GM19468 (cell line): ENCODE measurements at regions not wholly inside any gene's neighbourhood (a gene's known extent, or its start where the extent isn't known, plus 50 kb on each side); places are given as distances from the start of the nearest gene placed in this dataset.

ENCODE experiments used
- ATAC-seq: cut with Tn5 transposase; IDR thresholded peaks from one replicate; pipeline ENCODE4 v1.9.1; 2021; ENCODE audit warnings: mild to moderate bottlenecking, moderate library complexity, moderate number of reproducible peaks; ENCODE audit not compliant: unreplicated experiment; ENCODE audit errors: extremely low read depth

DNA sequence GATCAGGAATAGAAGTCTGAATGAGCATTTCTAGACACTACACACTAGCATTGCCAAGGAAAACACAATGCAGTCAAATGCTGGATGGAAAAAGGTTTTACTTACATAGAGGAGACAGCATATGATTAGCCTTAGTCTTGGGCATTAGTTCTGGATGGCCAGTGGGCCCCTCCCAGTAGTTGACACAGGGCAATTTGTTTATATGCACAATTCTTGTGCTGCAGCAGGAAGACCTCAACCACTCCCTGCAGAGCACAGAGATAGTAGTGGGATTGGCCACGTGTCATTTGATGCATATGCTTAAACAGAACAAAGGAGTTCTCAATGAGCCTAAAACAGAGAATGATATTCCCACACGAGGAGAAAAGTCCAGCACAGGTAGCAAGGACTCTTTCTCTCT, 1496.2 kb upstream of the CDH6 start:
- ATAC-seq, result no peak

DNA sequence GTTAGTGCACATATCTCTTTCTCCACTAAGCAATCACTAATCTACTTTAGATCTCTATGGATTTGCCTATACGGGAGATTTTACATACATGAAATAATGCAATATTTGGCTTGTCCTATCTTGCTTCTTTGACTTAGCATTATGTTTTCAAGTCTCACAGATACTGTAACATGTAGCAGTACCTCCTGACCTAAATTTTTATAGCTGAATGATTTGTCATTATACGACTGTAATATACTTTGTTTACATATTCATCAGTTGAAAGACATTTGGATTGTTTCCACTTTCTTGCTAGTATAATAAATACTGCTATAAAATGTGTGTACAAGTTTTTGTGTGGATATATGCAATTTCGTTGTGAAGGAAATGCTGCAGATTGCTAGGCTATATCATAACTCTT, 1520.8 kb upstream of the CDH6 start:
- no peak for ATAC-seq

DNA sequence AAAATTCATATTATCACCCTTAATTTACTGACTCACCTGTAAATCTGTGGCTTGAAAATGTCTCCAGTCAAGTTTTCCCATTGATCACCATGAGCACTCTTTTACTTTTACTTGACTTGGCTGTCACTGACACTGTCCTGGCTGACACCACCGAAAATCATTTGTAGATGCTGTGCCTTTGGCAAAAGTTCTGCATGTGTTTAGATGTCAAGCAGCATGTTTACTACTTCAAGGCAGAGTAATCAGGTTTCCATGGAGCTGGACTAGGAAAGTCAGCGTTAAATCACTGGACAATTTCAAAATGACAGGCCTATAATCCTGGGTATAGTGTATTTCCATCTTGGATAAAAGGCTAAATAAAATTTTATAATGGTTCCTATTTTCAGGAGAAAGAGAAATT, 1530.6 kb upstream of the CDH6 start:
- ATAC-seq, result no peak

DNA sequence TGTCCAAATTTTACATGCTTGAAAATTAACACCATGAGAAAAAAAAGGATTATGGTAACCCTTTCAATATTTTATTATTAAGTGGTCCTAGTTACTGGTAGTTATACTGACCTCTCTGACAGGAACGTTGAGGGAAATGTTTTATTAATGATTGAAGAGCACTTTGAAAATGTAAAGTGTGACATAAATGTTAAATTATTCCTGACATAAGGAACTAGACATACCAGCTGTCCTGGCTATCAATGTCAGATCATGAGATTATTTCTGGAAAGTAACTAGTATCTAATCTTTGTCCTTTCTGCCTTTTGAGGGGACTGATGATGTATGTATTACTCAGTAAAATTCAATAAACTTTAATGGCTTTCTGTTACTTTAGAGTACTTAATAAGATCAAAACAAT, 1538.5 kb upstream of the CDH6 start:
- ATAC-seq, result no peak

DNA sequence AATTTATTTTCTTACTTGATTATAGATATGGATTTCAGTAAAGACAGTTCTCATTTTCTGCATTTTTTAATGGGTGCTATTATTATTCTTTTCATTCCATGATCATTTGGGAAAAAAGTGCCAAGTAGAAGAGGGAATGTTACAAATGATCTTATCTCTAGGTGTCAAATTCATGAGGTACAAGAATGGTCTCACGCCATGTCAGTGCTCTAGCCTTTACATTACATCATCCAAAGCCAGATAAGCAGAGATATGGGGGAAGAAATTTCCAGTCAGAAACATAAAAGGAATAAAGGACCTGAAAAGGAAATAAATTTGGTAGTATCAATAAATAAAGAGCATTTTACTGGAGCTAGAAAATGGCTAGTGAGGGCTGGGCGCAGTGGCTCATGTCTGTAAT, 1544.2 kb upstream of the CDH6 start:
- no peak for ATAC-seq

DNA sequence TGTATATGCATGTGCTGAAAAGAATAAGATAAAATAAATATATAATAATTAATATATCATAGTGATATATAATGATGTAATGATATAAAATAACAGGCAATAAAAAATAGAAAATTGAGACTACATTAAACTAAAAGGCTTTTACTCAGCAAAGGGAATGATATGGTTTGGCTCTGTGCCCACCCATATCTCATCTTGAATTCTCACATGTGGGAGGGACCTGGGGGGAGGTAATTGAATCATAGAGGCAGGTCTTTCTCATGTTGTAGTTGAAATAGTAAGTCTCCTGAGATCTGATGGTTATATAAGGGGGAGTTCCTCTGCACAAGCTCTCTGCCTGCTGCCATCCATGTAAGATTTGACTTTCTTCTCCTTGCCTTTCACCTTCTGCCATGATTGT, 1550.9 kb upstream of the CDH6 start:
- ATAC-seq, result no peak

DNA sequence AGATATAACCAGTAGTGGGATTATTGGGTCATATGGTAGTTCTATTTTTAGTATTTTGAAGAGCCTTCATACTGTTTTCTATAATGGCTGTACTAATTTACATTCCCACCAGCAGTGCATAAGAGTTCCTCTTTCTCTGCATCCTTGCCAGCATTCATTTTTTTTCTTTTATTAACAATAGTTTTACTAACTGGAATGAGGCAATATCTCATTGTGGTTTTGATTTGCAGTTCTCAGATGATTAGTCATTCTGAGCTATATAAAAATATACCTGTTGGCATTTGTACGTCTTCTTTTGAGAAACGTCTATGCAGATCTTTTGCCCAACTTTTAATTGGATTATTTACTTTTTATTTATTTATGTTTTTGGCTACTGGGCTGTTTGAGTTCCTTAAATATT, 1579.3 kb upstream of the CDH6 start:
- no peak for ATAC-seq

DNA sequence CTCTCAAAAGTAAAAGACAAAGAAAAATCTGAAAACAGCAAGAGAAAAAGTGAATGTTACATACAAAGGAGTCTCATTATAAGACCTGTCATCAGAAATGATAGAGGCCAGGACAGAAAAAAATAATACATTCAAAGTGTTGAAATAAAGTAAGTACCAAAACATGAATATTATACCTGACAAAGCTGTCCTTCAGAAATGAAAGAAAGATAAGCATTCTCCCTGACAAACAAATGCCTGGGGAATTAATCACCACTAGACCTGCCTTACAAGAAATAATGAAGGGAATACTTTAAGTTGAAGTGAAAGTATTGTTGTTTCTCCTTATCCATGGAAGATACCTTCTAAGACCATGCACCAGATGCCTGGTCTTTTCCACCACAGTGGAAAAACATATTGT, 1605.2 kb upstream of the CDH6 start:
- ATAC-seq, result no peak

DNA sequence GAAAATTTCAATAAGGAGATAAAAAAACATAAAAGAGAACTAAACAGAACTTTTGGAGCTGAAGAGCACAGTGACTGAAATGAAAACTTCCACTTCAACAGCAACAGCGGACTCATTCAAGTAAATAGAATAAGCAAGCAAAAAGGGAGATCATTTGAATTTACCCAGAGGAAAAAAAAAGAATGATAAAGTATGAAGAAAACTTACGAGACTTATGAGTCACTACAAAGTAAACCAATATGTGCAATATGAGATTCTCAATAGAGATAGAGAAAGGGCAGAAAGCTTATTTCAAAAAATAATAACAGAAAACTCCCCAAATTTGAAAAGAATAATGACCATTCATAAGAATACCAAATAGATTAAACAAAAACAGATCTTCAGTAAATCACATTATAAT, 1605.7 kb upstream of the CDH6 start:
- no peak for ATAC-seq

DNA sequence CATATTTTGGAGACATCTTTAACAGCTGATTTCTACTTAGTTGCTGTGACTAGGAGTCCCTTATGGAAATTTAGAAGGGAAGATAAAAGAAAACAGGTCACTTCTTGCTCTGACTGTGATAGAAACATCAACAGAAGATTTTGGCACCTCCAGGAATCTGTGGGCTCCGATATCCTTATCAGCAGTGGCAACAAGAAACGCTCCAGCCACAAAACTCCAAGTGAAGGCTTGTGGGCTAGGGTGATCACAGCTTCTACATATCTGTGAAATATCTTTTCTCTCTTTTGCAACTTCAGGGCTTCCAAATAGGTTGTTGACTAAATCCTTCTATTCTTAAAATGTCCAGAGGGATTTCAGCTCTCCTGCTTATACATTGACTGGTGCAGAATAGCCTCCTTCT, 1625.5 kb upstream of the CDH6 start:
- no peak for ATAC-seq

DNA sequence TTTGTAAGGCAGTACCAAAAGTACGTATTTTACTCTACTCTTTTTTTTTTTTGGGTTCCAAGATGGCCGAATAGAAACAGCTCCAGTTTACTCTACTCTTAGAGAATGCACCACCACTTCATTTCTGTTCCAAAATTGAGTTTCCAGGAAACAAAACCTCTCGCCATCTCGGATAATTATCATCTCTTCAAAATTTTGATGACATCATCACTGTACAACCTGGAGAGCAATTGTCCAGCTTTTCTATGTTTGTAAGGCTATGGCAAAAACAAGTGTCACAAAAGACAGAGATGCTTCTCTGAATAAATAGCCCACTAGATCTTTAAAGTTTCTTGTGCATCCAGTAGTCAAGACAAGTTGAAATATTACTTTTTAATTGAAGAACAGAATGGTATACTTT, 1631.9 kb upstream of the CDH6 start:
- no peak for ATAC-seq

DNA sequence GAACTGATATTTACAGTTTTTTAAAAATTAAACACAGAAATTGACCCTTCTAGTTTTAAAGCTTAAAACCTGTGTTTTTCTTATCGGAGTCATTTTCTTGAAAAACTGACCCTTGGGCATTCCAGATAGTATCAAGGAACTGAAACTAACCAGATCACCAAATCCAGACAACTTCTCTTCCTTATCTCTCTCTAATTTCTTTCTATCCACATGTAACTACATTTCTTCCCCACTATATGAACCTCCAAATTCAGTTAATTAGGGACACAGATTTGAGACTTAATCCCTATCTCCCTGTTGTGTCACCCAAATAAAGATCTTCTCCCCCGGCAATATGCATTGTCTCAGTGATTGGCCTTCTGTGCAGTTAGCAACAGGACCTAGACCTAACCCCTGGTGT, 1643.0 kb upstream of the CDH6 start:
- ATAC-seq, result no peak

DNA sequence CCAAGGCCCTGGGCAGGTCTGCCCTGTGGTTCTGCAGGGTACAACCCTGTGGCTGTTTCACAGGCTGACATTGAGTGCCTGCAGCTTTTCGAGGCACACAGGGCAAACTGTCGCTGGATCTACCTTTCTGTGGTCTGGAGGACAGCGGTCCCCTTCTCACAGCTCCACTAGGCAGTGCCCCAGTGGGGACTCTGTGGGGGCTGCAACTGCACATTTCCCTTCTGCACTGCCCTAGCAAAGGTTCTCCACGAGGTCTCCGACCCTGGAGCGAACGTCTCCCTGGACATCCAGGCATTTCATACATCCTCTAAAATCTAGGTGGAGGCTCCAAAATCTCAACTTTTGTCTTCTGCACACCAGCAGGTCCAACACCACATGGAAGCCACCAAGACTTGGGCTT, 1645.2 kb upstream of the CDH6 start:
- ATAC-seq, result no peak

DNA sequence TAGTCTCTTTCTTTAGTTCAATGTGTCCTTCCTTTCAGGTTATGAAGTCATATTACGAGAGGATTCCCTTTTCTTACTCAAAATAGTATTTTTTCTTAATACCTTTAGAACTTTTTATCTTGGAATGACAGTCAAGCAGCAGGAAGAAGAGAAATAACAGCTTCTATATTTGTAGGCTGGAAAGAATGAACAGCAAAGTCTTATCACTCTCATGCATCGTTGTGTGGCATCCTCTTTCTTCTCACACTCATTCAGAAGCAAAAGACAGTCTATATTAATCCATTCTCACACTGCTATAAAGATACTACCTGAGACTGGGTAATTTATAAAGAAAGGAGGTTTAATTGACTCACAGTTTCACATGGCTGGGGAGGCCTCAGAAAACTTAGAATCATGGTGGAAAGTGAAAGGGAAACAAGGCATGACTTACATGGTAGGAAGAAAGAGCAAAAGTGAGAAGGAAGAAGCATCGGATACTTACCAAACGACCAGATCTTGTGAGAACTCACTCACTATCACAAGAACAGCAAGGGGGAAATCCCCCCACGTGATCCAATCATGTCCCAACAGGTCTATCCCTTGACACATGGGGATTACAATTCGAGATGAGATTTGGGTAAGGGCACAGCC, 1646.1 kb upstream of the CDH6 start:
- no peak for ATAC-seq

DNA sequence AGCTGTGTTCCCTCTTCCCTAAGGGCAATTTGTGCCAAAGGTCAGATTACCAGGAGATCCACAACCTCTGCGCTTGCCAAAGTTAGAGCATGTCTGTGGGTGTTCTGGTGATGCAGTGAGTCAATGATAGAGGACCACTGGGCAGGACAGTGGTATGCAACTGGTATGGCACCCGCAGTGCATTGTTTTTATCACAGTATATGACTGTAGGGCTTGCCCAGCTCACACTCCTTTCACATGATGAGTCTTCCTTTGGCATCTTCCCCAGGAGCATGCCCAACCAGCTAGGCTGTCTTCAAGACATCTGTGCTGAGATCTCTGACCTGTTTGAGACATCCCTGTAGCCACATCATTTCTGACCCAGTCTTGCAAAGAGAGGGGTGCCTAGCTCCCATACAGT, 1650.0 kb upstream of the CDH6 start:
- ATAC-seq, result no peak

DNA sequence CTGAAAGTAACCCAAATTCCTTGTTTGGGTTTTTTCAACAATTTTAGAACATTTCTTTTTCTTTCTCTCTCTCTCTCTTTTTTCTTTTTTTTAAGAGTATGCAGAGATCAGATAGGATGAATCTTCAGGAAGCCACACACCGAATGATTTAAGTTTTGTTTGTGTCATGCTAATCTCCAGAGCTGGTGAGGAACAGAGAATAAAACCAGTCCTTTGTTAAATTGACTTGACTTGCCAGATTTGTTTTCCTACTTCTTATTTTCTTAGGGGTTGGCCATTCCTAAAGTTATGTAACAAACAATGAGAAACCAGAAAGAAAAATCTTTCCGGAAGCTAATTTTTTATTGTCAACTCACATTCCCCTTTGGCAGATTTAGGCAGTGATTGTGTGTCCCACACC, 1669.3 kb upstream of the CDH6 start:
- no peak for ATAC-seq

DNA sequence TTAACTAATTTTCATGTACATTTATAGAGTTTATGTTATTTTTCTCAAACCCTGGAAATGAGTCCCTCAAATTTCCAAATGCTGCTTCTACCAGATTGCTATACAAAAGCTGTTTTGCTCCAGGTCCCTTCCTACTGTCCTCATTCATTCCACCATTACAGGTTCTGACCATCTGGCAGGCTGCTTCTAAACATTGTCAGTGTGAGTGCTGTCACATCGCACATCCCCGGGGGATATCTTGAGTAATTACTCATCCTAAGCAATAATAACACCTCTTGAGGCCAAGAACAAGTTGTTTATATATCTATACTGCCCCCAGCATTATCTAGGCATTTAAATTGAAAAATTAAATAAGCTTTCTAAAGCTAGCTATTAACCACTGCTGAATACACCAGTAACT, 1675.3 kb upstream of the CDH6 start:
- ATAC-seq, result no peak

DNA sequence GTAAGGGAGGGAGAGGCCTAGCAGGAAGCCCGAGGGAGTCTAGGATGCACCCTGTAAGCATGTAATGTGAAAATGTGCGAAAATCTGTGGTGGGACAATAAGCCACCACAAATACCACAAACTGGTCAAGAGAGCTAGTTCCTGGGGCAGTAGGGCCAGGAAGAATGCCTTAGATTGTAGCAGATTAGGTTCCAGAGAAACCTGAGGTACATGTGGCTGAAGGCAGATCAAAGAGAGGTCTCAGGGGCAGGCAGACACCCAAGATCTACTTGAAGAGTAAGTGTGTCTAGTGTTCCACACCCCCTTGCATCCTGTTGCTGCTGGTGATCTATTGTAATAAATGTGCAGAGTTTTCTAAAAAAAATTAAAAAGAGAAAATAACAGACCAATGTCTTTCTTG, 1677.3 kb upstream of the CDH6 start:
- ATAC-seq, result no peak

DNA sequence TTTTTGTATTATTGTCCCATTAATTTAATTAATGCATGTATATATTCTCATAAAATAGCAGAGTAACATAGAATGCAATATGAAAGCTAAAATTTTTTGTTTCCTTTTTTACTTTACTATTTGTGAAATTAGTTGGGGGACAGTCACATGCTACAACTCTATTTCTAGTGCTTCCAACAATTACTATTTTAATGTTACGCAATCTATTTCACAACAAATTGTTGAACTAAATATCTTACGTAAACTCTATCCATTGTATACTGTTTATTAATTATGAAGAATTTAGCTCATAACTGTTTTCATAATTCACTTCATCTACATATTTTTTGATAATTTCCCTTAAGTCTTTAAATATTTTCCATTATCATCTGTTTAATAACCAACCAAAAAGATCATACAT, 1685.4 kb upstream of the CDH6 start:
- ATAC-seq, result no peak

DNA sequence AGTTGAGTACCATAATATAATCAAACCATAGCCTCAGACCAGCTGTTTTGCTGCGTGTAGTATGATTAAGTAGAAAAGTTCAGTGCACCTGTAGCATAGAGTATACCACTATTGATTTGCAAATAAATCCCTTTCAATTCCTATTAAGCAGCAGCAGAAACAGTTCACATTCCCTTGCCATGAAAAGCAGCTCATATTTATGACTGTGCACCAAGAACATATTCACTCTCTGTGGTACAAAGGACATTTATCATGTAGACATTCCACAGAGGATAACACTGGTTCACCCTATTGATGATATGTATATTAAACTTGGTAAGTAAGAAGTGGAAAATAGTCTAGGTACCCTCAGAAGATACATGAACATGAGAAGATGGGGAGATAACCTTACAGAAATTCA, 1689.1 kb upstream of the CDH6 start:
- no peak for ATAC-seq

DNA sequence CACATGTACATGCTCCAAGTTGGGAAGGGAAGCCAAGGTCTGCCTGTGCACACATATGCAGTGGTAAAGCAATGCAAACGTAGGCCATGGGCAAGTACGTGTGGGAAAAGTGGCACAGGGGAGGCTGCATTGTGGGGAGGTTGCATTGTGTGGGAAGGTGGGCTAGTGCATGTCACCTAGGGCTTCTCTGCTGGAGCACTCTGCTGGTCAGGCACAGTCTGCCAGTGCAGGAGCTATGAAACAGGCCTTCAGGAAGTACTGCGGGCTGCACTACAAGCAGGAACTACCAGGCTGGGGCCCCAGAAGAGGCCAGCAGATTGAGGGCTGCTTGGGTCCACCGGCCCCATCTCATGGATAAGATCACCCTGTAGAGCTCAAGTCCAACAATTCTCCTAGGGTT, 1694.6 kb upstream of the CDH6 start:
- no peak for ATAC-seq

DNA sequence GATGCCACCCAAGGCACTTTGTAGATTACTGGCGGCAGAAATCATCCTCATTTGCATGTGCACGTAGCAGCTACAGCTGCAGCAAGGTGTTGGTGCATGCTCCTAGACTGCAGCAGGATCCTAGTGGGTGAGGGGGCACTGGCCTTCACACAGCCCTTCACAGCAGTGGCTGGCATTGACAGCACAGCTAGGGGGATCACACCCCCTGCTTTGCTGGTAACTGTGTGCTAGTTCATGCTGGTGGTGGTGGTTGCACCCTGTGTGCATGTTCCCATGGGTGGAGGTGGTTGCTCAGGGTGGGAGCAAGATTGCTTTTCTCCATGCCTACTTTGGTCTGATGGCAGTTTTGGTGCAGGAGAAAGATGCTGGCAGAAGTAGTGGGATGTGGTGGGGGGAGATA, 1695.1 kb upstream of the CDH6 start:
- ATAC-seq, result no peak

DNA sequence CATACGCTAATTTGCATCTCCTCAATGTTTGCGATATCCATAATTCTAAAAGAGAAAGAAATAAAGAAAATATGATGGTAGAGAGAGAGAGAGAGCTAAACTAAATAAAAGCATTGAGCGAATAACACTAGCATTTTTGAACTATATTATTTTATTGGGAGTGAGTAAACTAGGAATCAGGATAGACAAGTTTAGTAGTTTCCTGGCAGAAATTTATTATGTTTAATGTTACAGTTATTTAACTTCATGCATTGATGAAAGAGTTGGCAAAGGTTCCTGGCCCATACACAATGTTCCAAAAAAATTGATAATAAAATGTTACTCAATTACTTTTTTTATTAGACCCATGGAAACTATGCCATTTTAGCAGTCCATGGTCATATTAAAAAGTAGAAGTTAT, 1708.2 kb upstream of the CDH6 start:
- no peak for ATAC-seq
